Thoracic aorta (tissue), 2 donors: ENCODE measurements at regions not wholly inside any gene's neighbourhood (a gene's known extent, or its start where the extent isn't known, plus 50 kb on each side); places are given as distances from the start of the nearest gene placed in this dataset.

Experiments
- ATAC-seq: fragments of 150-250 bp; one replicate; pipeline ENCODE4 v1.8.0; 2017; ENCODE audit warnings: low read depth; ENCODE audit not compliant: insufficient number of reproducible peaks, low FRiP score
- DNase-seq: peaks from one replicate; pipeline ENCODE4 v3.0.0-alpha.2; 2020; ENCODE audit warnings: low spot score
- H3K27ac ChIP-seq, 2 donors: fragments of 200-600 bp; sonication (generic); 1 replicate in 1 of 2; 2 replicates in 1 of 2; pipeline ENCODE4 v1.5.1; 2016; ENCODE audit warnings: mild to moderate bottlenecking in 2 of 2, moderate library complexity in 2 of 2
- H3K27me3 ChIP-seq: fragments of 200-600 bp; sonication (generic); replicated peaks from 2 replicates; pipeline ENCODE4 v1.6.0; 2016; ENCODE audit warnings: mild to moderate bottlenecking; ENCODE audit not compliant: insufficient read depth
- H3K36me3 ChIP-seq: fragments of 200-600 bp; sonication (generic); one replicate; pipeline ENCODE4 v1.5.1; 2016
- H3K4me1 ChIP-seq, 2 donors: fragments of 200-600 bp; sonication (generic); 1 replicate in 1 of 2; 2 replicates in 1 of 2; pipeline versions ENCODE4 v1.5.1 to v1.6.0; 2016; ENCODE audit warnings: low read depth in 2 of 2, mild to moderate bottlenecking in 1 of 2; ENCODE audit not compliant: control insufficient read depth in 1 of 2
- H3K4me3 ChIP-seq: fragments of 200-600 bp; sonication (generic); 2 replicates; pipeline ENCODE4 v1.5.1; 2016; ENCODE audit warnings: mild to moderate bottlenecking
- H3K9me3 ChIP-seq: fragments of 200-600 bp; sonication (generic); 2 replicates; pipeline ENCODE4 v1.5.1; 2016
- TF ChIP-seq, protein P1 (sequence below): fragments of 200-600 bp; sonication (generic); IDR thresholded peaks from one replicate; pipeline ENCODE4 v1.5.1; 2019; ENCODE audit warnings: antibody characterized with exemption

GRCh38 chr9:135251331-135251761, 163.9 kb downstream of the OLFM1 start:
- no peaks in the 10 kb centered on the region for H3K27me3 ChIP-seq
- DNase-seq (no peak), ATAC-seq (no peak)
- H3K36me3 ChIP-seq: no peaks in the 10 kb centered on the region
- H3K4me3 ChIP-seq: no peak overlapping the region
- H3K9me3 ChIP-seq: no peaks in the 10 kb centered on the region
- no peak overlapping the region for H3K27ac ChIP-seq
- no peaks in the 10 kb centered on the region for H3K4me1 ChIP-seq
- TF ChIP-seq, protein P1, sequence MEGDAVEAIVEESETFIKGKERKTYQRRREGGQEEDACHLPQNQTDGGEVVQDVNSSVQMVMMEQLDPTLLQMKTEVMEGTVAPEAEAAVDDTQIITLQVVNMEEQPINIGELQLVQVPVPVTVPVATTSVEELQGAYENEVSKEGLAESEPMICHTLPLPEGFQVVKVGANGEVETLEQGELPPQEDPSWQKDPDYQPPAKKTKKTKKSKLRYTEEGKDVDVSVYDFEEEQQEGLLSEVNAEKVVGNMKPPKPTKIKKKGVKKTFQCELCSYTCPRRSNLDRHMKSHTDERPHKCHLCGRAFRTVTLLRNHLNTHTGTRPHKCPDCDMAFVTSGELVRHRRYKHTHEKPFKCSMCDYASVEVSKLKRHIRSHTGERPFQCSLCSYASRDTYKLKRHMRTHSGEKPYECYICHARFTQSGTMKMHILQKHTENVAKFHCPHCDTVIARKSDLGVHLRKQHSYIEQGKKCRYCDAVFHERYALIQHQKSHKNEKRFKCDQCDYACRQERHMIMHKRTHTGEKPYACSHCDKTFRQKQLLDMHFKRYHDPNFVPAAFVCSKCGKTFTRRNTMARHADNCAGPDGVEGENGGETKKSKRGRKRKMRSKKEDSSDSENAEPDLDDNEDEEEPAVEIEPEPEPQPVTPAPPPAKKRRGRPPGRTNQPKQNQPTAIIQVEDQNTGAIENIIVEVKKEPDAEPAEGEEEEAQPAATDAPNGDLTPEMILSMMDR: no peak

GRCh38 chr9:135251996-135252760, 164.7 kb downstream of the OLFM1 start:
- TF ChIP-seq, protein P1: no peak
- no peaks in the 10 kb centered on the region for H3K36me3 ChIP-seq
- no peak overlapping the region for H3K4me3 ChIP-seq
- DNase-seq (no peak), ATAC-seq (no peak)
- H3K9me3 ChIP-seq: no peaks in the 10 kb centered on the region
- no peak overlapping the region for H3K27ac ChIP-seq
- no peaks in the 10 kb centered on the region for H3K4me1 ChIP-seq
- H3K27me3 ChIP-seq: no peaks in the 10 kb centered on the region

DNA sequence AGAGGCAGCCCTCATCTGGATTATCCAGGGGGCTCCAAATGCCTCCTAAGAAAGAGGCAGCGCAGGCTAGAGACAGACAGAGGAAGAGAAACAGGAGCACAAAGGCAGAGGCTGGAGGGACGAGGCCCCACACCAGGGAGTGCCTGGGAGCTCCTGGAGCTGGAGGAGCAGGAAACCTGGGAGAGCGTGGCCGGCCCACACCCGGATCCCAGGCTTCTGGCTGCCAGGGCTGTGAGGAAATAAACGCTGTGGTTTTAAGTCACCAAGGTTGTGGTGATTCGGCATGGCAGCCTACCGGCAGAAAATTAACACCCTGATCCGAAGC, 165.5 kb downstream of the OLFM1 start:
- H3K27me3 ChIP-seq: no peaks in the 10 kb centered on the region
- H3K4me3 ChIP-seq: no peak overlapping the region
- TF ChIP-seq, protein P1: no peak
- no peaks in the 10 kb centered on the region for H3K9me3 ChIP-seq
- no peak for ATAC-seq
- no peak overlapping the region for H3K27ac ChIP-seq
- no peaks in the 10 kb centered on the region for H3K36me3 ChIP-seq
- no peaks in the 10 kb centered on the region for H3K4me1 ChIP-seq
- no peak for DNase-seq

- TF ChIP-seq, protein P1: no peak
- no peak for DNase-seq
- Histone ChIP-seq H3K36me3 (no peaks in the 10 kb centered on the region), H3K9me3 (no peaks in the 10 kb centered on the region), H3K4me3 (no peak overlapping the region), H3K27ac (no peak overlapping the region), H3K4me1 (no peaks in the 10 kb centered on the region), H3K27me3 (no peaks in the 10 kb centered on the region)
- ATAC-seq: no peak
Measured at GRCh38 chr9:135253305-135254004, 166.0 kb downstream of the OLFM1 start.

- no peak for DNase-seq
- H3K4me1 ChIP-seq: no peaks in the 10 kb centered on the region
- H3K27ac ChIP-seq: no peak overlapping the region
- H3K27me3 ChIP-seq: no peaks in the 10 kb centered on the region
- H3K4me3 ChIP-seq: no peak overlapping the region
- TF ChIP-seq, protein P1: no peak
- H3K9me3 ChIP-seq: no peaks in the 10 kb centered on the region
- ATAC-seq: no peak
- no peaks in the 10 kb centered on the region for H3K36me3 ChIP-seq
Measured at GRCh38 chr9:135254176-135255032, 166.9 kb downstream of the OLFM1 start.
